Subcutaneous abdominal adipose tissue (tissue), 5 donors: ENCODE measurements at regions not wholly inside any gene's neighbourhood (a gene's known extent, or its start where the extent isn't known, plus 50 kb on each side); places are given as distances from the start of the nearest gene placed in this dataset.

Experiments used
- H3K27ac ChIP-seq: one replicate; pipeline ENCODE4 v1.7.0; 2013; ENCODE audit warnings: low read depth, mild to moderate bottlenecking, inconsistent platforms, low read length, moderate library complexity
- H3K27me3 ChIP-seq, 5 donors: one replicate each; pipeline ENCODE4 v1.7.0; 2013; ENCODE audit warnings: low read length in 5 of 5, inconsistent platforms in 1 of 5; ENCODE audit not compliant: control insufficient read depth in 5 of 5, insufficient read depth in 4 of 5
- H3K36me3 ChIP-seq, 5 donors: one replicate each; pipeline ENCODE4 v1.7.0; 2013; ENCODE audit warnings: low read length in 5 of 5; ENCODE audit not compliant: control insufficient read depth in 5 of 5, insufficient read depth in 5 of 5
- H3K4me1 ChIP-seq, 5 donors: one replicate each; pipeline ENCODE4 v1.7.0; 2013; ENCODE audit warnings: low read length in 5 of 5, mild to moderate bottlenecking in 3 of 5, moderate library complexity in 1 of 5; ENCODE audit not compliant: control insufficient read depth in 5 of 5, insufficient read depth in 5 of 5
- H3K4me3 ChIP-seq, 5 donors: one replicate each; pipeline ENCODE4 v1.7.0; 2013; ENCODE audit warnings: low read length in 5 of 5, low read depth in 1 of 5
- H3K9ac ChIP-seq, 5 donors: one replicate each; pipeline ENCODE4 v1.7.0; 2013; ENCODE audit warnings: low read length in 5 of 5, mild to moderate bottlenecking in 4 of 5, moderate library complexity in 3 of 5
- H3K9me3 ChIP-seq, 5 donors: one replicate each; pipeline ENCODE4 v1.7.0; 2013; ENCODE audit warnings: low read length in 5 of 5; ENCODE audit not compliant: control insufficient read depth in 5 of 5
- donor health status: healthy.
- donor health status: healthy.
- donor health status: healthy.
- donor health status: healthy.
- donor health status: healthy.

DNA sequence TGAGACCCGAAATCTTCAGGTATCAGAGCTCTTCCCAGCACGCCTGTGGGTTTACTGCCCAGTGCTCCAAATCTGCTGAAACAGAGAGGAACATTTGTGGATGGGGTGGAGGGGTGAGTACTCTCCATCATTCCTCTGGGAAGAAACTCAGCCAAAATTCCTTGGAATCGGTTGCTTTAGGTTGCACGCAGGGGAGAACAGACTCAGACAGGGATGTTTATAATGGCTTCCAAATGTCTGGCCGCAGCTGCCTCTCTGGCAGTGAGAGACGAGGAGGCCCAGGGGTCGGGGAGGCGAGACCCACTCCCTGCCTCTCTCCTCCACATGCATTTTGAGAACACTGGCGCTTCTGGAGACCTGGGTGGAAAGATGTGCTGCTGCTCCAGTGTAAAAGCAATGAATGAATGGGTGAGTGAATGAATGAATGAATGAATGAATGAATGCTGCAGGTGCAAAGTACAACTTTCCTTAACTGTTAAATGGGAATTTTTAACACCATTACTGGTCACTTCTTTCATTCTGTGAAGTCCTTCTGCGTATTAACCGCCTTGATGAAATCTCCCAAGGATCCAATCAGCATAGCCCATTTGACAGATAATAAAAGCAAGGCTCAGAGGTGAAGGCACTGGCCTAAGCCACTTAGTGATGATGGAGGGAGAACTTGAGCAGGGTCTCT lies 437.4 kb downstream of the MIAT start:
- no peak overlapping the region for H3K4me3 ChIP-seq
- H3K9ac ChIP-seq = no peak overlapping the region
- H3K4me1 ChIP-seq = peaks cover 0 to 10% (median 4%) of the 10 kb centered on the region in 5 donors
- peaks cover 0 to 20% (median 3%) of the 10 kb centered on the region in 5 donors for H3K27me3 ChIP-seq
- no peak overlapping the region for H3K27ac ChIP-seq
- no peaks in the 10 kb centered on the region for H3K9me3 ChIP-seq
- no peaks in the 10 kb centered on the region for H3K36me3 ChIP-seq

GRCh38 chr22:27097506-27097905 lies 440.1 kb downstream of the MIAT start:
- Histone ChIP-seq H3K4me1 (peaks cover 0 to 10% (median 4%) of the 10 kb centered on the region in 5 donors), H3K36me3 (no peaks in the 10 kb centered on the region), H3K27ac (no peak overlapping the region), H3K4me3 (no peak overlapping the region), H3K9me3 (no peaks in the 10 kb centered on the region), H3K27me3 (peaks cover 0 to 23% (median 16%) of the 10 kb centered on the region in 5 donors), H3K9ac (no peak overlapping the region)

DNA sequence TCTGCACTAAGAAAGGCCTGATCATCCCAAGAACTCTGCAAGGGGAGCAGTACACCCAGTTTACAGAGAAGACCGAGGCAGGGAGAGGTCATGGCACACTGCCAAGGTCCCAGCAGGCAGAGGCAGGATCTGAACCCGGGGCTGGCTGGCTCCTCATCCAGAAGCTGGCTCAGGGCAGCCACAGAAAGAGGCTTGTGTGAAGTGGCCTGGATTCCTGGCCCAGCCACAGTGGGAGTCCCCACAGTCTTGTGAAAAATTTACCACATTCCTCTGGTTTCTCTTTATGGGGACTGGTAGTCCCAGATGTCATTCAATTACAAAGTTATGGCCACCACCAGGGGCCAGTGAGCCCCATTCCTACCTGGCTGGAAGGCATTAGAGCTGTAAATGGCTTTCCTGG lies 440.5 kb downstream of the MIAT start:
- Histone ChIP-seq H3K9ac (no peak overlapping the region), H3K27ac (no peak overlapping the region), H3K4me1 (peaks cover 0 to 10% (median 4%) of the 10 kb centered on the region in 5 donors), H3K9me3 (no peaks in the 10 kb centered on the region), H3K4me3 (no peak overlapping the region), H3K27me3 (peaks cover 0 to 23% (median 16%) of the 10 kb centered on the region in 5 donors), H3K36me3 (no peaks in the 10 kb centered on the region)

DNA sequence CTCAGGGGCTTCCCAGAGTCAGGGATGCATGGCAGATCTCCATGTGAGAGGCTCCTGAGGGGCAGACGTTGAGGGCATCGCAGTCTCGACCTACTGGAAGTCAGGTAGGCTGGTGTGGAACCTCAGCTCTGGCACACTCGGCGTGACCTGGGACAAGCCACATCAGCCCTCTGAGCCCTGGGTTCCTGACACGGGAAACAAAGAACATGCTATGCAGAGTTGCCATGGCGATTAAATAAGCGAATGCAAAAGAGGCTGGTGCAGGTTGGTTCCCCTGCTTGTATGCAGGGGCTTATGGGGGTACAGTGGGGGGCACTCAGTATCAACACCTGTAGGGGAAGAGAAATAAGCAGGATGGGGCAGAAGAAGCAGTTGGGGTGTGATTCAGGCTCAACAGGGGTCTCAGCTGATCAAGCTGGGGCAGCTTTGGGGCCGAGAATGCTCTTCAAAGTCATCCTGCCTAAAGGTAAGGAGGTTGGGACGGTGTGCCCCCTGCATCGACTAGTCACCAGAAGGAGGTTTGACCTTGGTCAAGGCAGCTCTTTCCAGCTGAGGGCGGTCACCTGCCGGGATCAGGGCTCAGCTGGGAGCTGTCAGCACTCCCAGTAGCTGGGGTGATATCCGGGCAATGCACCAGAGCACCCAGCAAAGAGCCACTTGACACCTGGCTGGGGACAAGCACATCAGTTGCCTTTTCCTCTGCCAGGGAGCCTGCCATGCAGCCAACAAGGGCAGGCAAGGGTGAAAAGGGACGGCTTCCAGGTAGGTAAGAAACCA lies 442.7 kb downstream of the MIAT start:
- Histone ChIP-seq H3K27me3 (peaks cover 0 to 23% (median 16%) of the 10 kb centered on the region in 5 donors), H3K36me3 (no peaks in the 10 kb centered on the region), H3K27ac (no peak overlapping the region), H3K4me1 (no peaks in the 10 kb centered on the region), H3K9me3 (no peaks in the 10 kb centered on the region), H3K4me3 (no peak overlapping the region), H3K9ac (no peak overlapping the region)

DNA sequence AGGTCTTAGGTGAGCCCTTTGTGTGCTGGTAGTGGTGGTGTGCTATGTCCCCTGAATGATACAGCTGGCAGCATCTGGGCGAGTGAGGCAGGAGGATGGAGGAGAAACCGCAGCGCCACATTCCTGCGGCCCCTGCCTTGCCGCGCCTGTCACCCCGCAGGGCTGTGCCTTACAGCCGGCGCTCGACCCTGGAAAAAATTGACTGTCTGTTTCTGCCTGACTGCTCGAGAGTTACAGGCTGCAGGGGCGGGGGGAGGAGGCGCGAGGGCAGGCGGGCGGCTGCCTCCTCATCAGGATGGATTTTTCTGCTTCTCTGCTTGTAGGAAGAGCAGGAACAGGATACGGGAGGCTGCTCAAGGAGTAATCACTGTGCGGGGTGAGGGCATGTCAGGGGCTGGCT lies 443.4 kb downstream of the MIAT start:
- Histone ChIP-seq H3K36me3 (no peaks in the 10 kb centered on the region), H3K27me3 (peaks cover 0 to 23% (median 16%) of the 10 kb centered on the region in 5 donors), H3K9me3 (no peaks in the 10 kb centered on the region), H3K4me3 (no peak overlapping the region), H3K4me1 (peaks cover 0 to 1% (median 0%) of the 10 kb centered on the region in 5 donors), H3K27ac (no peak overlapping the region), H3K9ac (no peak overlapping the region)

GRCh38 chr22:27101288-27101687 lies 443.9 kb downstream of the MIAT start:
- no peaks in the 10 kb centered on the region for H3K36me3 ChIP-seq
- no peak overlapping the region for H3K4me3 ChIP-seq
- H3K27ac ChIP-seq = no peak overlapping the region
- H3K9me3 ChIP-seq = no peaks in the 10 kb centered on the region
- H3K4me1 ChIP-seq = peaks cover 0 to 6% (median 0%) of the 10 kb centered on the region in 5 donors
- no peak overlapping the region for H3K9ac ChIP-seq
- H3K27me3 ChIP-seq = peaks cover 0 to 23% (median 16%) of the 10 kb centered on the region in 5 donors

GRCh38 chr22:27104449-27104848 lies 447.1 kb downstream of the MIAT start:
- Histone ChIP-seq H3K27me3 (peaks cover 0 to 23% (median 16%) of the 10 kb centered on the region in 5 donors), H3K4me1 (peaks cover 2 to 30% (median 23%) of the 10 kb centered on the region in 5 donors), H3K27ac (no peak overlapping the region), H3K9me3 (no peaks in the 10 kb centered on the region), H3K4me3 (no peak overlapping the region), H3K9ac (no peak overlapping the region), H3K36me3 (no peaks in the 10 kb centered on the region)

GRCh38 chr22:27105142-27106025 lies 448.0 kb downstream of the MIAT start:
- Histone ChIP-seq H3K9me3 (no peaks in the 10 kb centered on the region), H3K27me3 (peaks cover 0 to 14% (median 8%) of the 10 kb centered on the region in 5 donors), H3K27ac (peak overlapping the region; percentile 34), H3K9ac (no peak overlapping the region), H3K4me1 (peaks cover 2 to 30% (median 23%) of the 10 kb centered on the region in 5 donors), H3K36me3 (no peaks in the 10 kb centered on the region), H3K4me3 (no peak overlapping the region)

GRCh38 chr22:27106985-27107384 lies 449.6 kb downstream of the MIAT start:
- Histone ChIP-seq H3K4me1 (peaks cover 2 to 33% (median 25%) of the 10 kb centered on the region in 5 donors), H3K4me3 (no peak overlapping the region), H3K9ac (no peak overlapping the region), H3K36me3 (no peaks in the 10 kb centered on the region), H3K27ac (no peak overlapping the region), H3K9me3 (no peaks in the 10 kb centered on the region), H3K27me3 (no peaks in the 10 kb centered on the region)
